Esophagus muscularis mucosa (tissue), 3 donors: ENCODE measurements at regions not wholly inside any gene's neighbourhood (a gene's known extent, or its start where the extent isn't known, plus 50 kb on each side); places are given as distances from the start of the nearest gene placed in this dataset.

ENCODE experiments used
- CTCF ChIP-seq, 3 experiments: fragments of 200-600 bp in 2 of 3; fragments of 450-650 bp in 1 of 3; sonication (generic) in 2 of 3; IDR thresholded peaks; one replicate each; pipeline ENCODE4 v1.5.1; 2017 to 2019; ENCODE audit warnings: antibody characterized with exemption in 3 of 3, mild to moderate bottlenecking in 2 of 3, moderate library complexity in 1 of 3
- POLR2A ChIP-seq: fragments of 450-650 bp; IDR thresholded peaks from one replicate; pipeline ENCODE4 v1.6.1; 2017; ENCODE audit warnings: antibody characterized with exemption, moderate library complexity, mild to moderate bottlenecking, low read depth

- TF ChIP-seq POLR2A (no peak), CTCF (IDR thresholded peaks at IDR 0.05) (no peak)
These were observed 345.4 kb downstream of the DUSP10 start for GRCh38 chr1:221396526-221396925.
